ENCODE measurements at regions not wholly inside any gene's neighbourhood (a gene's known extent, or its start where the extent isn't known, plus 50 kb on each side); places are given as distances from the start of the nearest gene placed in this dataset.

GRCh38 chrX:138034136-138034535, 468.2 kb downstream of the ZIC3 start:
- TF ChIP-seq CTCF (conservative IDR thresholded peaks at IDR 0.05), result peak; percentile 42
- TF ChIP-seq ZFX (IDR thresholded peaks at IDR 0.05), result no peak

All from C4-2B (cell line).